ENCODE measurements at regions not wholly inside any gene's neighbourhood (a gene's known extent, or its start where the extent isn't known, plus 50 kb on each side); places are given as distances from the start of the nearest gene placed in this dataset.

- H3K4me2 ChIP-seq (ENCODE audit: low read length), result no peak overlapping the region
- H3K9me2 ChIP-seq (replicated peaks; ENCODE audit: control insufficient read depth, low read length), result no peaks in the 10 kb centered on the region
- no peaks in the 10 kb centered on the region for H3F3A ChIP-seq (ENCODE audit: control insufficient read depth, insufficient read depth)
These were observed 79.9 kb upstream of the CPEB4 start for GRCh38 chr5:173808079-173808808.

GRCh38 chr5:173809014-173809413, 79.1 kb upstream of the CPEB4 start:
- TF ChIP-seq EZH2phosphoT487 (IDR thresholded peaks at IDR 0.05; ENCODE audit: borderline replicate concordance, low read length), result no peak
- TF ChIP-seq CTCF (IDR thresholded peaks at IDR 0.05; ENCODE audit: low read depth, low read length, poor library complexity, severe bottlenecking), result no peak
- H3K27ac ChIP-seq (ENCODE audit: low read depth, low read length), result no peak overlapping the region
- H3K4me2 ChIP-seq (ENCODE audit: low read length), result no peak overlapping the region
- peaks cover 4% of the 10 kb centered on the region; the same call in 1 of the 2 replicates for H3K9me3 ChIP-seq (ENCODE audit: control insufficient read depth, insufficient read depth, low read length)
- H3F3A ChIP-seq (ENCODE audit: control insufficient read depth, insufficient read depth), result no peaks in the 10 kb centered on the region
- no peaks in the 10 kb centered on the region for H3K9me2 ChIP-seq (replicated peaks; ENCODE audit: control insufficient read depth, low read length)
- no peaks in the 10 kb centered on the region for H4K20me1 ChIP-seq (ENCODE audit: control insufficient read depth, insufficient read depth, low read depth, low read length)
- H3K79me2 ChIP-seq (ENCODE audit: control insufficient read depth, low read length), result no peaks in the 10 kb centered on the region
- no peaks in the 10 kb centered on the region for H3K27me3 ChIP-seq (ENCODE audit: control insufficient read depth, low read length)
- peaks cover 21% of the 10 kb centered on the region for H3K4me1 ChIP-seq (ENCODE audit: control insufficient read depth, low read length)
- no peaks in the 10 kb centered on the region for H3K36me3 ChIP-seq (ENCODE audit: control insufficient read depth, low read length)
- H3K4me3 ChIP-seq (ENCODE audit: low read length), result no peak overlapping the region

More at GRCh38 chr5:173808079-173808808, 79.9 kb upstream of the CPEB4 start:
- Histone ChIP-seq H3K27me3 (ENCODE audit: control insufficient read depth, low read length) (no peaks in the 10 kb centered on the region), H3K79me2 (ENCODE audit: control insufficient read depth, low read length) (no peaks in the 10 kb centered on the region), H3K9me3 (ENCODE audit: control insufficient read depth, insufficient read depth, low read length) (peaks cover 4% of the 10 kb centered on the region; the same call in 1 of the 2 replicates), H3K36me3 (ENCODE audit: control insufficient read depth, low read length) (no peaks in the 10 kb centered on the region), H3K27ac (ENCODE audit: low read depth, low read length) (no peak overlapping the region), H3K4me1 (ENCODE audit: control insufficient read depth, low read length) (peaks cover 13% of the 10 kb centered on the region), H4K20me1 (ENCODE audit: control insufficient read depth, insufficient read depth, low read depth, low read length) (no peaks in the 10 kb centered on the region), H3K4me3 (ENCODE audit: low read length) (no peak overlapping the region)
- TF ChIP-seq EZH2phosphoT487 (IDR thresholded peaks at IDR 0.05; ENCODE audit: borderline replicate concordance, low read length), result no peak
- no peak for TF ChIP-seq CTCF (IDR thresholded peaks at IDR 0.05; ENCODE audit: low read depth, low read length, poor library complexity, severe bottlenecking)

GRCh38 chr5:173812811-173813550, 75.2 kb upstream of the CPEB4 start:
- Histone ChIP-seq H3K4me2 (ENCODE audit: low read length) (peak overlapping the region; percentile 54), H3F3A (ENCODE audit: control insufficient read depth, insufficient read depth) (no peaks in the 10 kb centered on the region), H4K20me1 (ENCODE audit: control insufficient read depth, insufficient read depth, low read depth, low read length) (no peaks in the 10 kb centered on the region), H3K27me3 (ENCODE audit: control insufficient read depth, low read length) (no peaks in the 10 kb centered on the region), H3K4me3 (ENCODE audit: low read length) (peak overlapping the region; percentile 37), H3K36me3 (ENCODE audit: control insufficient read depth, low read length) (no peaks in the 10 kb centered on the region), H3K9me2 (replicated peaks; ENCODE audit: control insufficient read depth, low read length) (no peaks in the 10 kb centered on the region), H3K79me2 (ENCODE audit: control insufficient read depth, low read length) (no peaks in the 10 kb centered on the region), H3K27ac (ENCODE audit: low read depth, low read length) (peak overlapping the region; percentile 46), H3K9me3 (ENCODE audit: control insufficient read depth, insufficient read depth, low read length) (peaks cover 4% of the 10 kb centered on the region; the same call in 1 of the 2 replicates), H3K4me1 (ENCODE audit: control insufficient read depth, low read length) (peaks cover 55% of the 10 kb centered on the region)
- TF ChIP-seq CTCF (IDR thresholded peaks at IDR 0.05; ENCODE audit: low read depth, low read length, poor library complexity, severe bottlenecking) (no peak), EZH2phosphoT487 (IDR thresholded peaks at IDR 0.05; ENCODE audit: borderline replicate concordance, low read length) (no peak)
